HepG2 (cell line): ENCODE measurements at regions not wholly inside any gene's neighbourhood (a gene's known extent, or its start where the extent isn't known, plus 50 kb on each side); places are given as distances from the start of the nearest gene placed in this dataset.

ENCODE experiments used
- GPN1 ChIP-seq: sonication (generic); formaldehyde crosslinking; IDR thresholded peaks from 2 replicates; pipeline ENCODE4 v1.5.1; 2020; ENCODE audit warnings: missing genetic modification reagents, borderline replicate concordance
- KDM4B ChIP-seq: sonication (generic); formaldehyde crosslinking; IDR thresholded peaks from 2 replicates; pipeline ENCODE4 v1.4.0; 2020; ENCODE audit warnings: missing genetic modification reagents
- KLF11 ChIP-seq: IDR thresholded peaks from 2 replicates; pipeline ENCODE4 v1.6.1; 2016; ENCODE audit warnings: missing compliant biosample characterization
- MLX ChIP-seq: IDR thresholded peaks from 2 replicates; pipeline ENCODE4 v1.6.1; 2016
- NAIF1 ChIP-seq: sonication (generic); formaldehyde crosslinking; IDR thresholded peaks from 2 replicates; pipeline ENCODE4 v1.5.0; 2020; ENCODE audit warnings: mild to moderate bottlenecking, missing genetic modification reagents, borderline replicate concordance
- PCBP2 ChIP-seq: fragments of 200-400 bp; formaldehyde crosslinking; optimal IDR thresholded peaks from 2 replicates; pipeline ENCODE3; 2018; ENCODE audit warnings: low read length, low read depth; ENCODE audit not compliant: poor library complexity, severe bottlenecking
- REST ChIP-seq, 2 experiments: IDR thresholded peaks; 2 replicates each; pipeline ENCODE4 v1.6.1; 2011 to 2012; ENCODE audit warnings: low read length in 2 of 2, borderline replicate concordance in 1 of 2, low read depth in 1 of 2, mild to moderate bottlenecking in 1 of 2, moderate library complexity in 1 of 2
- SAFB2 ChIP-seq: sonication (generic); formaldehyde crosslinking; IDR thresholded peaks from 2 replicates; pipeline ENCODE4 v1.5.1; 2020; ENCODE audit warnings: missing genetic modification reagents, low read depth, mild to moderate bottlenecking, borderline replicate concordance
- SIN3A ChIP-seq: IDR thresholded peaks from 2 replicates; pipeline ENCODE4 v1.6.1; 2011; ENCODE audit warnings: low read depth, mild to moderate bottlenecking, control low read depth, low read length, borderline replicate concordance
- SMAD3 ChIP-seq: sonication (generic); formaldehyde crosslinking; IDR thresholded peaks from 2 replicates; pipeline ENCODE4 v1.4.0; 2020; ENCODE audit warnings: missing genetic modification reagents
- SRF ChIP-seq: IDR thresholded peaks from 2 replicates; pipeline ENCODE4 v1.6.1; 2011; ENCODE audit warnings: mild to moderate bottlenecking, low read depth, low read length, moderate library complexity
- TBX3 ChIP-seq: fragments of 450-650 bp; IDR thresholded peaks from 2 replicates; pipeline ENCODE4 v1.6.1; 2017; ENCODE audit warnings: antibody characterized with exemption, mild to moderate bottlenecking, inconsistent platforms, borderline replicate concordance
- XRCC5 ChIP-seq: fragments of 200-400 bp; formaldehyde crosslinking; optimal IDR thresholded peaks from 2 replicates; pipeline ENCODE3; 2017; ENCODE audit warnings: mild to moderate bottlenecking, low read length
- ZBTB34 ChIP-seq: sonication (generic); formaldehyde crosslinking; IDR thresholded peaks from 2 replicates; pipeline ENCODE4 v1.8.0; 2022; ENCODE audit warnings: mild to moderate bottlenecking, missing genetic modification reagents
- ZBTB38 ChIP-seq: sonication (generic); formaldehyde crosslinking; IDR thresholded peaks from 2 replicates; pipeline ENCODE4 v1.5.1; 2020; ENCODE audit warnings: mild to moderate bottlenecking, missing genetic modification reagents
- ZKSCAN5 ChIP-seq: sonication (generic); formaldehyde crosslinking; IDR thresholded peaks from 2 replicates; pipeline ENCODE4 v1.5.1; 2020; ENCODE audit warnings: mild to moderate bottlenecking, missing genetic modification reagents
- ZMYM3 ChIP-seq: sonication (generic); formaldehyde crosslinking; IDR thresholded peaks from 2 replicates; pipeline ENCODE4 v1.5.1; 2020; ENCODE audit warnings: mild to moderate bottlenecking, missing genetic modification reagents
- ZNF354B ChIP-seq: sonication (generic); formaldehyde crosslinking; IDR thresholded peaks from 2 replicates; pipeline ENCODE4 v1.8.0; 2022; ENCODE audit warnings: mild to moderate bottlenecking, missing genetic modification reagents
- ZNF484 ChIP-seq: sonication (generic); formaldehyde crosslinking; IDR thresholded peaks from 2 replicates; pipeline ENCODE4 v1.5.1; 2020; ENCODE audit warnings: mild to moderate bottlenecking, low read depth, missing genetic modification reagents, borderline replicate concordance
- ZNF597 ChIP-seq: sonication (generic); formaldehyde crosslinking; IDR thresholded peaks from 2 replicates; pipeline ENCODE4 v1.5.0; 2020; ENCODE audit warnings: missing genetic modification reagents
- ZNF672 ChIP-seq: sonication (generic); formaldehyde crosslinking; IDR thresholded peaks from 2 replicates; pipeline ENCODE4 v1.8.1; 2022; ENCODE audit warnings: missing genetic modification reagents
- ZNF782 ChIP-seq: sonication (generic); formaldehyde crosslinking; IDR thresholded peaks from 2 replicates; pipeline ENCODE4 v1.4.0; 2020; ENCODE audit warnings: missing genetic modification reagents, mild to moderate bottlenecking, borderline replicate concordance
- ZNF816 ChIP-seq: sonication (generic); formaldehyde crosslinking; IDR thresholded peaks from 2 replicates; pipeline ENCODE4 v1.8.0; 2022; ENCODE audit warnings: missing genetic modification reagents, mild to moderate bottlenecking, borderline replicate concordance
- ZSCAN20 ChIP-seq: sonication (generic); formaldehyde crosslinking; IDR thresholded peaks from 2 replicates; pipeline ENCODE4 v1.4.0; 2020; ENCODE audit warnings: missing genetic modification reagents, mild to moderate bottlenecking, borderline replicate concordance

GRCh38 chr6:137697267-137697938 lies 169.7 kb upstream of the TNFAIP3 start (continued):
- TF ChIP-seq NAIF1 (no peak), GPN1 (CRISPR knock-in tag) (no peak), REST (IDR thresholded peaks at IDR 0.05; ENCODE audit: borderline replicate concordance in 1 of 2, low read depth in 1 of 2, low read length in 2 of 2) (peak in 1 of 2 experiments; percentile 86; a peak in 2 of 4 replicates), ZNF597 (CRISPR knock-in tag) (no peak), PCBP2 (no peak), SMAD3 (no peak), ZMYM3 (CRISPR knock-in tag) (no peak; the same call in 1 of the 2 replicates), ZBTB38 (no peak), ZNF816 (CRISPR knock-in tag) (0 out of 2 replicates have a peak, but pooled peaks have one; percentile 79), KLF11 (CRISPR knock-in tag) (no peak), XRCC5 (peak; percentile 85), ZSCAN20 (no peak), SIN3A (no peak), ZNF354B (CRISPR knock-in tag) (no peak), ZBTB34 (no peak), TBX3 (no peak), ZKSCAN5 (CRISPR knock-in tag) (0 out of 2 replicates have a peak, but pooled peaks have one; percentile 51), SAFB2 (CRISPR knock-in tag) (no peak), SRF (no peak), ZNF672 (CRISPR knock-in tag) (no peak), MLX (CRISPR knock-in tag) (peak; percentile 65; the same call in 1 of the 2 replicates), ZNF782 (CRISPR knock-in tag) (no peak; the same call in 1 of the 2 replicates), KDM4B (CRISPR knock-in tag) (no peak; the same call in none of the 2 replicates), ZNF484 (CRISPR knock-in tag) (no peak)
